Muscle layer of duodenum (tissue), 2 donors: ENCODE measurements at regions not wholly inside any gene's neighbourhood (a gene's known extent, or its start where the extent isn't known, plus 50 kb on each side); places are given as distances from the start of the nearest gene placed in this dataset.

Experiments used
- H3K27ac ChIP-seq: one replicate; pipeline ENCODE4 v1.7.0; 2013; ENCODE audit warnings: mild to moderate bottlenecking, low read length
- H3K27me3 ChIP-seq: one replicate; pipeline ENCODE4 v1.7.0; 2013; ENCODE audit warnings: low read depth, mild to moderate bottlenecking, control low read depth, low read length
- H3K36me3 ChIP-seq, 2 donors: one replicate each; pipeline ENCODE4 v1.7.0; 2013; ENCODE audit warnings: low read length in 2 of 2, control low read depth in 1 of 2, mild to moderate bottlenecking in 1 of 2; ENCODE audit not compliant: insufficient read depth in 2 of 2, control insufficient read depth in 1 of 2
- H3K4me1 ChIP-seq, 2 donors: one replicate each; pipeline ENCODE4 v1.7.0; 2013; ENCODE audit warnings: low read length in 2 of 2, mild to moderate bottlenecking in 2 of 2, control low read depth in 1 of 2, moderate library complexity in 1 of 2; ENCODE audit not compliant: insufficient read depth in 2 of 2, control insufficient read depth in 1 of 2
- H3K4me3 ChIP-seq, 2 donors: one replicate each; pipeline ENCODE4 v1.7.0; 2013; ENCODE audit warnings: low read length in 2 of 2, low read depth in 1 of 2, mild to moderate bottlenecking in 1 of 2
- H3K9me3 ChIP-seq, 2 donors: one replicate each; pipeline ENCODE4 v1.7.0; 2013; ENCODE audit warnings: low read length in 2 of 2, control low read depth in 1 of 2, mild to moderate bottlenecking in 1 of 2; ENCODE audit not compliant: control insufficient read depth in 1 of 2
- donor health status: healthy.

GRCh38 chr14:89720076-89720687, 234.3 kb downstream of the EFCAB11 start:
- no peaks in the 10 kb centered on the region for H3K27me3 ChIP-seq
- no peak overlapping the region for H3K4me3 ChIP-seq
- no peaks in the 10 kb centered on the region for H3K36me3 ChIP-seq
- H3K4me1 ChIP-seq = peaks cover 0 to 7% of the 10 kb centered on the region in 2 donors
- H3K9me3 ChIP-seq = no peaks in the 10 kb centered on the region
- H3K27ac ChIP-seq = no peak overlapping the region

GRCh38 chr14:89719366-89720075, 235.0 kb downstream of the EFCAB11 start:
- H3K36me3 ChIP-seq = no peaks in the 10 kb centered on the region
- peaks cover 0 to 7% of the 10 kb centered on the region in 2 donors for H3K4me1 ChIP-seq
- no peaks in the 10 kb centered on the region for H3K27me3 ChIP-seq
- H3K27ac ChIP-seq = no peak overlapping the region
- no peaks in the 10 kb centered on the region for H3K9me3 ChIP-seq
- H3K4me3 ChIP-seq = no peak overlapping the region

GRCh38 chr14:89708982-89709625, 245.4 kb downstream of the EFCAB11 start:
- no peak overlapping the region for H3K27ac ChIP-seq
- no peaks in the 10 kb centered on the region for H3K4me1 ChIP-seq
- no peaks in the 10 kb centered on the region for H3K36me3 ChIP-seq
- H3K27me3 ChIP-seq = no peaks in the 10 kb centered on the region
- no peak overlapping the region for H3K4me3 ChIP-seq
- H3K9me3 ChIP-seq = no peaks in the 10 kb centered on the region

- no peaks in the 10 kb centered on the region for H3K36me3 ChIP-seq
- no peaks in the 10 kb centered on the region for H3K27me3 ChIP-seq
- H3K4me1 ChIP-seq = peaks cover 0 to 3% of the 10 kb centered on the region in 2 donors
- H3K9me3 ChIP-seq = no peaks in the 10 kb centered on the region
- no peak overlapping the region for H3K27ac ChIP-seq
- H3K4me3 ChIP-seq = no peak overlapping the region
These were observed 247.4 kb downstream of the EFCAB11 start for GRCh38 chr14:89707086-89707485.

- Histone ChIP-seq H3K36me3 (no peaks in the 10 kb centered on the region), H3K27ac (no peak overlapping the region)
These were observed 251.7 kb downstream of the EFCAB11 start for GRCh38 chr14:89702876-89703200.

GRCh38 chr14:89702073-89702875, 252.3 kb downstream of the EFCAB11 start:
- Histone ChIP-seq H3K36me3 (no peaks in the 10 kb centered on the region), H3K4me1 (peaks cover 5 to 8% of the 10 kb centered on the region in 2 donors), H3K27me3 (no peaks in the 10 kb centered on the region), H3K27ac (peak overlapping the region; percentile 79), H3K4me3 (peak overlapping the region; percentile 60 to 61), H3K9me3 (no peaks in the 10 kb centered on the region)

More at GRCh38 chr14:89702876-89703200, 251.7 kb downstream of the EFCAB11 start:
- no peaks in the 10 kb centered on the region for H3K9me3 ChIP-seq
- H3K4me1 ChIP-seq = peaks cover 5 to 8% of the 10 kb centered on the region in 2 donors
- H3K27me3 ChIP-seq = no peaks in the 10 kb centered on the region
- H3K4me3 ChIP-seq = no peak overlapping the region

GRCh38 chr14:89701211-89702043, 253.1 kb downstream of the EFCAB11 start:
- Histone ChIP-seq H3K9me3 (no peaks in the 10 kb centered on the region), H3K36me3 (no peaks in the 10 kb centered on the region), H3K4me1 (peaks cover 5 to 8% of the 10 kb centered on the region in 2 donors), H3K27me3 (no peaks in the 10 kb centered on the region), H3K4me3 (peak overlapping the region; percentile 60 to 61), H3K27ac (peak overlapping the region; percentile 79)

- Histone ChIP-seq H3K36me3 (no peaks in the 10 kb centered on the region), H3K9me3 (no peaks in the 10 kb centered on the region), H3K27ac (no peak overlapping the region), H3K4me3 (peak overlapping the region; percentile 57 to 61), H3K4me1 (peaks cover 5 to 8% of the 10 kb centered on the region in 2 donors), H3K27me3 (no peaks in the 10 kb centered on the region)
These were observed 253.7 kb downstream of the EFCAB11 start for GRCh38 chr14:89700801-89701200.

- H3K4me3 ChIP-seq = no peak overlapping the region
These were observed 255.5 kb downstream of the EFCAB11 start for GRCh38 chr14:89699071-89699470.

GRCh38 chr14:89697281-89698060, 257.1 kb downstream of the EFCAB11 start:
- Histone ChIP-seq H3K36me3 (no peaks in the 10 kb centered on the region), H3K4me3 (no peak overlapping the region), H3K4me1 (peaks cover 5% of the 10 kb centered on the region in 2 donors), H3K9me3 (no peaks in the 10 kb centered on the region), H3K27me3 (no peaks in the 10 kb centered on the region), H3K27ac (no peak overlapping the region)

More at GRCh38 chr14:89699071-89699470, 255.5 kb downstream of the EFCAB11 start:
- Histone ChIP-seq H3K36me3 (no peaks in the 10 kb centered on the region), H3K9me3 (no peaks in the 10 kb centered on the region), H3K27me3 (no peaks in the 10 kb centered on the region), H3K4me1 (peaks cover 5 to 8% of the 10 kb centered on the region in 2 donors), H3K27ac (no peak overlapping the region)
